ENCODE measurements at regions not wholly inside any gene's neighbourhood (a gene's known extent, or its start where the extent isn't known, plus 50 kb on each side); places are given as distances from the start of the nearest gene placed in this dataset.
A peak's percentile ranks its signal among the peaks of the same experiment; 100 is the strongest.
"Not testable (repeated sequence)": the region's sequence is repeated elsewhere in the genome, so short reads cannot be mapped to it uniquely, and the experiment has no call there.

DNA sequence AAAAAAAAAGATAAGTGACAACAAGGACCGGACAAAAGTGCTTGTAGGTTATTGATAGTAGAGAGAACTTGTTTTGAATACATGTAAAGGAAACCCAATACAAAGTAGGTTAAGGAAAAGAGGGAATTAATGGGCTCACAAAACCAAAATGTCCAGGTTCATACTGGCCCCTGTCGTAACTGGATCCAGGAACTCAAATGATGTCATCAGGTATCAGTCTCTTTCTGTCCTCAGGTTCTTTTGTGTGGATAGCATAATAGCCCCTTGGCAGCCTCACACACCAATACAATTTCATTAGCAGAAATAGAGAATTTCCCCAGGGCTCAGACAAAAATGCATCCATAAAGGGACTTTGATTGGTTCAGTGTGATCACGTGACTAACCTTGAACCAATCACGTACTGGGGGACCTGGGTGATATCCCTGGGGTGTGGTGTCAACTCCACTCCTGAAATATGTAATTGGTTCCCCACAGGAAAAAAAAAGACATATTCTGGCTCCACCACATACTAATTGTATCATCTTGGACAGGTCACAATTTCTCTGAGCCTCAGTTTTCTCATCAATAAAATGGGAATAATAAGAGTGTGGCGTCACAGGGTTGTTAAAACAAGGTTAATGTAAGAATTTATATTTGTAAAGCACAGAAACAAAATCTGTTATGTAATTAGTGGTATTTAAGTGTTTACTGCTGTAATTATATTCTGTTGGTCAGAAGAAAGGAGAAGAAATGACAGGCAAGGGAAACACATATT lies 174.8 kb downstream of the PDGFRA start:
- no peak for DNase-seq (ENCODE audit: low spot score)

DNA sequence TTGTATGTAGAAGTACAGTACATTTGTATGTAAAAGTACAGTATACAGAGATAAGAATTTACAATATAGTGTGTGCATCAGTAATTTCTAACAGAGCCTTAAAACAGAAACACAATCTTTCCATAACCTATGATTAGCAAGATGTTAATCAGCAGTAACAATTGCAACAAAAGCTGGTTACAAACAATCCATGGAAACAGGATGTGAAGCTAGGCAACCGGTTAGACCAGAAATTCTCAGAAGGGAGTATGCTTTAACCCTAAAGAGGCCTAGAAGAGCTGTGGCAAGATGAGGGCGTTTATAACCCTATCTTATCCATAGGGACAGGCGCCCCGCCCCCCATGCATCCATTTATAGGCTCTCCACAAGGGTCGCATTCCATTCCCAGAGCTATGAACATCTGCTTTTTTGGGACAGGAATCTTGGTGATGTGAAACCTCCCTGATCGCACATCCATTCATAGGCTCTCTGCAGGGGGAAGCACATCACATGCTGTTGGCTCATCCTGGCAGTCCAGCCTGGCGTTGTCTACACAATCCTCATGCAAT lies 180.3 kb downstream of the PDGFRA start:
- DNase-seq (ENCODE audit: low spot score) = not testable (repeated sequence)

DNA sequence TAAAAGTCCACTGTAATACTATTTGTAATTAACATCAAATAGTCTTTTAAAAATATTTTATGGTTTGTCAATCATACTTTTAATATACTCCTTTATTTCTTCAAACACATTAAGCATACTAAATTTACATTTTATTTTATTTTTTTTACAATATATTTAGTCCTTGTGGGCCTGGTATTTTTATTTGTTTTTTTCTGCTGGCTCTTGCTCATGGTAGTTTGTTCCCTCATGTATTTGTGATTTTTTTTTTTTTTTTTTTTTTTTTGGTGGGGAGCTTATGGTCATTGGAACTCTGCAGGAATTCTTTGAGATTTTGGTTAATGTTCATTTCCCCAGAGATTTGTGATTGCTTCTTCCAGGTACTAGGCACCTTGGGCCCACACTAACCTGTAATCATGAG lies 185.5 kb downstream of the PDGFRA start:
- no peak for DNase-seq (ENCODE audit: low spot score)

DNA sequence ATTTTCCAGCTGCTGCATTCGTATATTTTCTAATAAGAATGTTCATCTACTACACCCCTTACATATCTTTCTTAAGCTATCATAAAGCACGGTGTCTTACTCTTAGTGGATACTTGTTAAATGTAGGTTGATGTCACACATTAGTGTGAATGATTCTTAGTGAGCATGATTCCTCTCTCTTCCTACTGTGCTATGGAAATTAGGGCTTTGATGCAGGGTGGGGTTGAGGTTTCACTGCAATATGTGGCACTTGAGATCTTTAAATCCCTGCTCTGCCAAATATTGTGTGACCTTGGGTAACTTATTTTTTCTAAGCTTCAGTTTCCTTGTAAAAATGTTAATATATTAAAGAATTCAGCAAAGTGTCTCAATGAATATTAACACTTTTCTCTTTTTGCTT lies 188.4 kb downstream of the PDGFRA start:
- DNase-seq (ENCODE audit: low spot score) = no peak

DNA sequence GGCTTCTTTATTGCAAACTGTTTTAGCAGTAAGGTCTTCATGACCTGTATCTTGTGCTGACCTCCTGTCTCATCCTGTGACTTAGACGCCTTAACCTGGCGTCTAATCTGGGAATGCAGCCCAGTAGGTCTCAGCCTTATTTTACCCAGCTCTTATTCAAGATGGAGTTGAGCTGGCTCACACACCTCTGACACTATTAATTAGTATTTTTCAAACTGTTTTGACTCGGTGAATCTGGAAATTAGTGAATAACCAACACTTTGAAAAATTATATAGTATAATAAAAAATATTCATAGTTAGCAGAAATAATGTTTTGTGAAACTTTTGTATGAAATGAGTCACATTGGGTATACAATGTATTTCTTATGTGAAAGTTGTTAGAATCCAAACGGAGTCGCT lies 189.4 kb downstream of the PDGFRA start:
- DNase-seq (ENCODE audit: low spot score) = no peak

DNA sequence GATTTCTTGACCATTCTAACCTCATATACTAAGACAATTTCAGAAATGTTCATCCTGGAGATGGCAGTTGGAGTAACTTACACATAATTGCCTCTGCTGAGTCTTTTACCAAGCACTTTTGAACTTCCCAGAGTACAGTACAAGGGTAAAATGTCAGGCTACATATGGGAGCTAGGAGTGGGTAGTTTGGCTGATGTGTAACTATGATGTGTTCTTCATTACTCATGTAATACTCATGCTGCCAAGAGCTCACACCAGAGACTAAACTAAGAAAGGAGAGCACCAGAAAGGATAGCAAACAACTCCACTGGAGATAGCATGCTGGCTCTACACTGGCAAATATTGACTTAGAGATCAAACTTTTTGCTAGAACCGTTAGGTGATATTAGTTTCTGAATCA lies 194.0 kb downstream of the PDGFRA start:
- no peak for DNase-seq (ENCODE audit: low spot score)

DNA sequence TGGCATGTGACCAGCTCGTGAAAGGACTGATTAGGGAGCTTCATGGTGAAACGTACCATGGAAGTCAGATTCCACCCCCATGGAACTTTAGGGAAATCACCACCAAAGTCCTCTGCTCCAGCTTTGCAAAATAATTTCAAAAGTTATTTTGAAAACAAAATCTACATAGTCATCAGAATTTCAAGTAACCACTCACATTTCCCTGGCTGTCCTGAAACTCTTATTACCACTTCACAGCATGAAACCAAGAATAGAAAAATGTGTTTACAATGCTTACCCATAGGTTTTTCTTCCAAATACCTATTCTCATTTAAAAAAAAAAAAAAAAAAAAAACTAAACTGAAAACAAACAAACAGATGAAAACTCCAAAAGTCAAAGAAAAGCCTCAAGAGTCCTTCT lies 198.7 kb downstream of the PDGFRA start:
- DNase-seq (ENCODE audit: low spot score) = no peak

DNA sequence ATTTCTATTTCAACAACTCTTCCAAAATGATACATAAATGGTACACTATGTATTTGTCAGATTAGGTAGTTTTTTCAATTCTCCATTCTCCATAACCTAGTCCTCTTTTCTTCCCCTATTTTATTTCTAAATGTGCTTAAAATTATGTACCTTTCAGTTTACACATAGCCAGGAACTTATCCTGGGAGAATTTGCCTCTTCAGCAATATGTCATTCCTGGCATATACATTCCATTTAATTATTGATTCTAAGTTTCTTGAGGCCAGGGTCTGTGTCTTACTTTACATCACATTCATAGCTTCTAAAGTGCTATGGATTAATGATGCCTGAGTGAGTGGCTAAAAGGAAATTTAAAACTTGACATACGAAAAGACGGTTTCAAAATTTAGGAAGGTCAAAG lies 199.8 kb downstream of the PDGFRA start:
- no peak for DNase-seq (ENCODE audit: low spot score)

DNA sequence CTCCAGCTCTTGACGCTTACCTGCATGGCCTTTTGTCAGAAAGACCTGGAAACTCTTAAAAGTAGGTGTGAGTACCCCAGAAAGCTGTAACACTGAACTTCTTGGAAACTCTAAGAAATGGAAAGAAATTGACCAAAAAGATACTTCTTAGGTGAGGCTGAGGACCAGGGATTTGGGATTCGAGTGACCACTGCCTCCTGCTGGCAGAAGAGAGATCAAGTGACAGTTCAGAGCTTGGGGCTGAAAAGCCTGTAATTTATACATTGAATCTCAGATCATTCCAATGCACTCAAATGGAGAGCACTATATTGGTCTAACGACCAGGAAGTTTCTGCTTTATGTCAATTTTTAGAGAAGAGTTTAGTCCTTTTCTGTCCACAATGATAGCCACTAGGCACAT lies 204.6 kb downstream of the PDGFRA start:
- DNase-seq (ENCODE audit: low spot score) = no peak

DNA sequence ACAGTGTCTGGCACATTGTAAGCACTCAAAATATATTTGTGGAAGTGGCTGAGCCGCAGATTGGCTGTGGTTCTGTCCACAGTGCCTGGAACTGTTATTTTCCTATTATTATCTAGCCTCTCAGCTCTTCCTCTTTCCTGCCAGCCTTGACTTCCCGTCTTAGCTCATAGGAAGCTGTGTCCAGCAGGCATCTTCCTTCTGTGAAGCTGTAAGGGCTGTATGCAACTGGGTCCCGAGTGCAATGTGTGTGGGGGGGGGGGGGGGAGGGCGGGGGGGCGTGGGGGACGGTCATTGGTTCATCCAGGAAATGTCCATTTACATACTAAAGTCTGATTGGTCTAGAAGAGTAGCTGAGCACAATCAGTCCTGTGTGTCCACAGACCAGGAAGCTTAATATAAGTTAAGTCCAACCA lies 210.7 kb downstream of the PDGFRA start:
- no peak for DNase-seq (ENCODE audit: low spot score)

DNA sequence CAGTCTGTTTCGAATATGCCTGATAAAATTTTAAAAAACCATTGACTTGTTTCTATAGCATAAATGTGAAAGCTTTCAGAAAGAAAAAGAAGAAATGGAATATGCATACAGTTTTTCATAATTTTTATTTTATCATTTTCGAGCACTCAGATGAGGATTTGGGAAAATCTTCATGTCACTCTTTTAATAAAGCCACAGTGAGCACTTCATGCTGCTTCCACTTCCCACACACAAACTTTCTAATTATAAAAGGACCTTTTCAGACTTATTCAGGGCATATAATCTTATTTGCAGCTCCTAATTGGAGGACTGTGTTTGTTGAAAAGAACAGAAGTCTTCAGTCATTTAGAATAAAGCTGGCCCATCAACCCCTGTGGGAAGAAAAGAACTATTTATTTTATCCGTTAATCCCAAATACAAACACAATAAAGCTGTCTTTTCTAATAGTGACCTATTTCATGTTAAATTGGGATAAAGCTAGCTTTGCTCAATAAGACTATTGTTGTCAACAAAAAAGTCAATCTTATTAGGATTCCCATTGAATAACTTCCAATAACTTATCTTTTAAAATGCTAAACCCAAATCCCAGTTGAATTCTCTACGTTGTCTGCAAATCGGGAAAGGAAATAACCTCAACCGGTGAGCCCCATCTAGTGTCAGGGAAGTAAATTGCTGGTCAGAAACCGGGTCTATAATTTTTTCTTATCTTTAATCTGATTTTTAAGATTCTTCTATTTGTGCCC lies 211.5 kb downstream of the PDGFRA start:
- DNase-seq (ENCODE audit: low spot score) = peak; percentile 12

DNA sequence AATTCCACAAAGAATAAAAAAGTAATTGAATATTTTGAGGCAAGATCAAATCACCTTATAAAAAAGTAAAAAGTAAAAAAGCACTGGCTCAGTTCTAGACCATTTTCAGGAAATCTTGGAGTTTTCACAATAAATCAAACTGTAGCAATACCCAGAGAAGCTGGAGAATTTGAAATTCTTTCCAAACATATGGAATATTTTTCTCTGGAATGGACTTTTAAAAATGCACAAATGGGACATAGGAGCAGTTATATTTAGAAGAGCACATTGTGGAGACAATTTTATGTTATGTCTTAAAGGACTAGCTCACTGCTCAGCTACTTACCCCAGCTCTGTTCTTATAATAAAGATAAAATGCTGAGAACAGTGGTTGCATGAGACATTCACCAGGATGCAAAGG lies 211.9 kb upstream of the KIT start:
- no peak for DNase-seq (ENCODE audit: low spot score)

DNA sequence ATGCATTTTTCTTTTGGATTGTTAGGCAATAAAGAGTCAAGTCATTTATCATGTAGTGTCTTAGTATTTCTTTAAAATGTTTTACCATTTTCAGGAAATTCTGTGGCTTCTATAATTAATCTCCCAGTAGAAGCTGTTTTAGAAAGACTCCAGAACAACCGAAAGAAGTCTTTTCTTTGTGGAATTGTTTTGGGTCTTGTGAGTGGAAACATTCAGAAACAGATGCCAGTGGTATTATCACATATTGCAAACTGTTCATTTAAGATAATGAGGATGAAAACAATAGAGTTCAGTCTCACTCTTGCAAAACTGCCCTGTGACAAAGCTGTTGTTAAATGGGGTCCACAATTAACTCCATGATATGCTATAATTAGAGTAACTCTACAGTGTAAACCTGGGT lies 211.2 kb upstream of the KIT start:
- DNase-seq (ENCODE audit: low spot score) = no peak

DNA sequence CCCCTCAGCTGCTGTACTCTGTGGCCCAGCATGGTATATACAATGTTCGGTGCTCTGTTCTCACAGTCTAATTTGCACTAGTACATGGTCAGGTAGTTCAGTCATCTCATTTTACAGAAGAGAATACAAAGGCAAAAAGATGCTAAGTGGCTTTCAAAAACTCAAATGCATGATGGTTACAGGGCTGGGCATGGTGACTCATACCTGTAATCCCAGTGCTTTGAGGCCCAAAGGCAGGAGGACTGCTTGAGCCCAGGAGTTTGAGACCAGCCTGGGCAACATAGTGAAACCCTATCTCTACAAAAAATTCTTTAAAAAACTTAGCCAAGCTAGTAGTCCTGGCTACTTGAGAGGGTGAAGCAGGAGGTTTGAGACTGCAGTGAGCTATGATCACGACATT lies 210.5 kb upstream of the KIT start:
- DNase-seq (ENCODE audit: low spot score) = no peak

DNA sequence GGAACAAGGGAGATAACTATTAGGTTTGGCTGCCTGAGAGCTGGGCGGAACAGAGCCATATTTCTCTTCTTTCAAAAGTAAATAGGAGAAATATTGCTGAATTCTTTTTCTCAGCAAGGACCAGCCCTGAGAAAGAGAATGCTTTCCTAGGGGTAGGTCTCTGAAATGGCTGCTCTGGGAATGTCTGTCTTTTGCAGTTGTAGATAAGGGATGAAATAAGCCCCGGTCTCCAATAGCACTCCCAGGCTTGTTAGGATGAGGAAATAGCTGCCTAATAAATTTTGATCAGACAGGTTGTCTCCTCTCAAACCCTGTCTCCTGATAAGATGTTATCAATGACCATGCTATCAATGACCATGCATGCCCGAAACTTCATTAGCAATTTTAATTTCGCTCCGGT lies 207.8 kb upstream of the KIT start:
- DNase-seq (ENCODE audit: low spot score) = no peak

DNA sequence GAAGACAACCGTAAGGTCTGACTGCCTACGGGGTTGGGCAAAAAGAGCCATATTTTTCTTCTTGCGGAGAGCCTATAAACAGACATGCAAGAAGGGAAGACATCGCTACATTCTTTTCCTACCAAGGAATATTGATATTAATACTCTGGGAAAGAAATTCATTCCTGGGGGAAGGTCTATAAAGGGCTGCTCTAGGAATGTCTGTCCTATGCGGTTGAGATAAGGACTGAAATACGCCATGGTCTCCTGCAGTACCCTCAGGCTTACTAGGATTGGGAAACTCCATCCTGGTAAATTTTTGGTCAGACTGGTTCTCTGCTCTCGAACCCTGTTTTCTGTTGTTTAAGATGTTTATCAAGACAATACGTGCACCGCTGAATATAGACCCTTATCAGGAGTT lies 190.8 kb upstream of the KIT start:
- DNase-seq (ENCODE audit: low spot score) = not testable (repeated sequence)

DNA sequence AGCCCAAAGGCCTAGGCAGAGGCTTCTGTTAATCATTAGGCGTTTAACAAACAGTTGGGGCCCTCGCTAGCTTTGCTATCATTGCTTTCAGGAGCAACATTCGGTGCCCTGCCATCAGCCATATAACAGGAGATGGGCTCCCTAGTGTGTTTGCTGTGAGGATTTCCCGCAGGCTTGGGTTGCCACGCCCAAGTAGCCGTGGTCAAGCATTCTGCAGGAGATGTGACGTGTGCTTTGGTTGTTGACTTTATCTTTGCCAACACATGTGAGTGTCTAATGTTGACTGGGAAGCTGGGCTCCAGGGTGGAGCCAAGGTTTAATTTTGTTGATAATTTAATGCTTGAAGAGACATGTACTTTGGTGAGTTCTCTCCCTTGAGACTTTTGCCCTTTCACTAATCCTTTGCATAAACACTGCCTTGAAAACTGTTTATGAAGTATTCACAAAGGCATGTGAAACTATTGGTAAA lies 184.6 kb upstream of the KIT start:
- no peak for DNase-seq (ENCODE audit: low spot score)

DNA sequence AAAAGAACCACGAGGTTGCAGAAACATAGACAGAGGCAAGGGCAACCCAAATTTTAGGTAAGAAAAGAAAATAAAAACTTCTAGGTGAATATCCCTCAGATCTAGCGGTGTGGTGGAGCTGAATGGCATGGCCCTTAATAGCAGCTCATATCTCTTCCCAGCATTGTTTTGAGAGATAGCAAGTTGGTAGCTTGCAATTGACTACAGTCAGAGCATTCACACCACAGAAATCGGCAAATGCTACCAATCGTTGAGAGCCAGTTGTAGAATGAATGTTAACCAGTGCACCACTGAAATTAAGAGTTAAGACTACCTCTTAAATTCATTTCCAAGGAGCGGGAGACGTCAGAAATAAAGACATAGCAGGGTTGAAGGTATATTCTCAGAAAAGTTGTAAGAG lies 184.0 kb upstream of the KIT start:
- no peak for DNase-seq (ENCODE audit: low spot score)

DNA sequence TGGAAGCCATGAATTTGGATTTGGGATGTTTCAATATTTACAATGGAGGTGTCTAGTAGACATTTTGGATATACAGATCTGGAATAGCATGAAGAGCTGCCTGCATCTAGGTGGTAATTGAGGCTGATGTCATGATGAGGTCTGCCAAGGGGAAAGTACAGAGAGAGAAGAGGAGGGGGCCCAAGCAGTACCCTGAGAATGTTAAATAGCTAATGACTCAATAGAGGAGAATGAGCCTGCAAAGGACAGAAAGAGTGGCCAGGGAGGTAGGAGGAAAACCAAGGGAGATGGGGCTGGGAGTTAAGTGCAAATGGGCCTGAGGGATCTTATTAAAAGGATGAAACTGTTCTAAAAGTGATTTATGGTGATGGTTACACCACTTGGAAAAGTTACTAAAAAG lies 182.2 kb upstream of the KIT start:
- DNase-seq (ENCODE audit: low spot score) = no peak

DNA sequence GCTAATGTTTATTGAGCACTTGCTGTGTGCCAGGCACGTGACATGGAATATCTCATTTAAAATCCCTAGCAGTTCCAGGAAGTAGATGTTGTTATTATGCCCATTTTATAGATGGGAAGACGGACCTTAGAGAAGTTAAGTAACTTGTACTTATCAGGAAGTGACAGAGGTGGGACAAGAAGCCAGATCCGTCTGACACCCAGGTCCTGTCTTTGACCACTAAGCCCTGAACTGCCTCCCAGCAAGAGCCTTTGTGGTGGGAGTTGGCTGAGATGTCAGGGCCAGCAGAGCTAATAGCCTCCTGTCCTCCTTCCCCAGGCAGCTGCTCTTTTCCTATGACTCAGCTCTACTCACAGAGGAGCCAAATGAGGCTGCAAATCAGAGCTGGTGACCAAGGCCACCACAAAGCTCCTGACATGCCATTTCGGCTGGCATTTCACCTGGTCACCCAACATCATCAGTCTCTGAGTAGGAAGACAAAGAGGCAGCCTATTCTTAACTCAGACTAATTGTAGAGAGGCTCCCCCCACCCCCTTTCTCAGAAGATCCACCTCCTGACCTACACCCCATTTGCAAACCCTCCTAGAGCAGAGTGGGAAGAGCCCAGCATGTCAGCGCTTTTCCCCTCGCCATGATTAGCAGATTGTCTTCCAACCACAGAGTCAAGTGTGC lies 175.1 kb upstream of the KIT start:
- no peak for DNase-seq (ENCODE audit: low spot score)

DNA sequence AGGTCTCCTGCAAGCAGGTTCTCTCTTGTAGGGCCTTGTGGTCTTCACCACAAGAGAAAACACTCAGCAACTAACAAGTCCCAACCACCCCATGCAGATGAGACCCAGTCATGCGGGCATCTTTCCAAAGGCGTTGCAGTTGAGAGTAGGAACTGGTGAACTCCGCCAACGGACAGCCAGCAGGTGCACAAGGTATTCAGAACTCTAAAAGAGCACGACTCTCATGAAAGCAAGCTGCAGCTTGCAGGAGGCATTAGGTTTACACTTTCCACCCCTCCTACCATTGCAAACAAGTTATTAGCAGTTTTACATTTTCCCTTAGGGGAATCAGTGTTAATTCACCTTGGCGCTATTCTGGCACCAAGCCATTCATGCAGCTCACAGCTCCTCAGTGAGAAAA lies 173.4 kb upstream of the KIT start:
- DNase-seq (ENCODE audit: low spot score) = no peak

DNA sequence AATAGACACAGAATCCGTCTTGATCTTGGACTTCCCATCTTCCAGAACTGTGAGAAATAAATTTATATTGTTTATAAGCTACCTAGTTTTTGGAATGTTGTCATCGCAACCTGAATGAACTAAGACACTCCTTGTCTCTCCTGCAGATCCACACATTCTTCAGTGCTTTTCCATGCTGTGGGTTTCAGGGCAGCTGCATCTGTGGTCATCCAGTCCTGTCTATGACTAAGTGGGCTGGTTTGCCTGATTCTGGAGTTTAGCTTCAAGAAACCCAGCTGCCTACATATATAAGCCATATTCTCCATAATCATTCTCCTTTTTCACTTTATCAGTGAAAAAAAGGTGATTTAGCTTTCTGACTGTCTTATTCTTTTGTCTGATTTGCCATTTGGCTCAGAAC lies 170.3 kb upstream of the KIT start:
- no peak for DNase-seq (ENCODE audit: low spot score)

DNA sequence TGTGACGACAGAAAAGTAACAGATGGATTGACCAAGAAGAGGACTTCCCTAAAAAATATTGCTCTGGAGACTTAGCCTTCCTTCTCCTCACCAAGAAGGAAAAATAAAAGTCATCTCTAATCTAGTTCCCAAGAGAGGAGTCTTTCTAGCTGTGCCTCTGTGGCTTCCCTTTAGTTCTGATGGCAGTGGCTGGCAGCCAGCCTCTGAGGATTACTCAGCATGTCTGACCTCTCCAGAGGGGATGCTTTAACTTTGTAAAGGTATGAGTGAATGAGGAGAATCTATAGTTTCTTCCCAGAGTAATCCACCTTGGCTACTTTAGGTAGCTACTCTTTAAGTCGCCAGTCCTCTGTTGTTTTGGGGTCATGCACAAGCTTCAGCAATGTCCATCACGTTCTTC lies 163.9 kb upstream of the KIT start:
- no peak for DNase-seq (ENCODE audit: low spot score)
